Upper lobe of left lung (tissue), 4 donors: ENCODE measurements at regions not wholly inside any gene's neighbourhood (a gene's known extent, or its start where the extent isn't known, plus 50 kb on each side); places are given as distances from the start of the nearest gene placed in this dataset.
"Not testable (repeated sequence)": the region's sequence is repeated elsewhere in the genome, so short reads cannot be mapped to it uniquely, and the experiment has no call there.

Experiments
- POLR2A ChIP-seq, 4 donors: fragments of 450-650 bp; IDR thresholded peaks; one replicate each; pipeline ENCODE4 v1.5.1; 2016 to 2017; ENCODE audit warnings: antibody characterized with exemption in 4 of 4, mild to moderate bottlenecking in 2 of 4
- TF ChIP-seq, protein P1 (sequence below), 6 experiments: fragments of 450-650 bp in 4 of 6; fragments of 200-600 bp in 2 of 6; sonication (generic) in 2 of 6; IDR thresholded peaks; one replicate each; pipeline ENCODE4 v1.5.1; 2016 to 2019; ENCODE audit warnings: antibody characterized with exemption in 6 of 6

DNA sequence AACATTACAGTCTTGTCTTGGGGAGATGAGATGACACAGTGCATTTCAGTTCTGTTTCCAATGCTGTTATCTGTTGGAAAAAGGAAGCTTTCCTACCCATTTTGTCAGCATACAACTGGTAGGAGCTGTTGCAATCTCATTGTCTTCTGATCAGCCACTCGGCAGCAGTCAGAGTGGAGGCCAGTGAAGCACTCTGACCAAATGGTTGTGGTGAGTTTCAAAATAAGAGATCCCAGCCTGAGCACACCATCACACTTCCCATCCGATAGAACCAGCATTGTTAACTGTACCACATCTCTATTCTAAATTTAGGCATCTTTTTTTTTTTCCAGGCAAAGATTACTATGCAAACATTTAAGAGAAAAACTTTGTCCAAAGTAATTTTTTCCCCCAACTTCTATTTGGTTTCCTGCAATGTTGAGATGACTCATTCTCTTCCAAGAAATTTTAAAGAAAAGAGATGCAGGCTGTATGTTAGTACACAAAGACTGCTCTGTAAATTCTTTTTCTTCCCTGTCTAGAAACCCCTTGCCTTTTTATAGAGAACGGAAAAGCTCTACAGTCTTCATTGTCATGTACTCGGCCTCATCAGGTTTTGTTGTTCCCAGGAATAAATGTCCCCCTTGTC is 90.0 kb upstream of the IKBKE start:
- not testable (repeated sequence) for TF ChIP-seq POLR2A (IDR thresholded peaks at IDR 0.05)
- TF ChIP-seq, protein P1, sequence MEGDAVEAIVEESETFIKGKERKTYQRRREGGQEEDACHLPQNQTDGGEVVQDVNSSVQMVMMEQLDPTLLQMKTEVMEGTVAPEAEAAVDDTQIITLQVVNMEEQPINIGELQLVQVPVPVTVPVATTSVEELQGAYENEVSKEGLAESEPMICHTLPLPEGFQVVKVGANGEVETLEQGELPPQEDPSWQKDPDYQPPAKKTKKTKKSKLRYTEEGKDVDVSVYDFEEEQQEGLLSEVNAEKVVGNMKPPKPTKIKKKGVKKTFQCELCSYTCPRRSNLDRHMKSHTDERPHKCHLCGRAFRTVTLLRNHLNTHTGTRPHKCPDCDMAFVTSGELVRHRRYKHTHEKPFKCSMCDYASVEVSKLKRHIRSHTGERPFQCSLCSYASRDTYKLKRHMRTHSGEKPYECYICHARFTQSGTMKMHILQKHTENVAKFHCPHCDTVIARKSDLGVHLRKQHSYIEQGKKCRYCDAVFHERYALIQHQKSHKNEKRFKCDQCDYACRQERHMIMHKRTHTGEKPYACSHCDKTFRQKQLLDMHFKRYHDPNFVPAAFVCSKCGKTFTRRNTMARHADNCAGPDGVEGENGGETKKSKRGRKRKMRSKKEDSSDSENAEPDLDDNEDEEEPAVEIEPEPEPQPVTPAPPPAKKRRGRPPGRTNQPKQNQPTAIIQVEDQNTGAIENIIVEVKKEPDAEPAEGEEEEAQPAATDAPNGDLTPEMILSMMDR (IDR thresholded peaks at IDR 0.05) = not testable (repeated sequence)
